Medulla oblongata (tissue), 1 donor: ENCODE measurements at regions not wholly inside any gene's neighbourhood (a gene's known extent, or its start where the extent isn't known, plus 50 kb on each side); places are given as distances from the start of the nearest gene placed in this dataset.
"Not testable (repeated sequence)": the region's sequence is repeated elsewhere in the genome, so short reads cannot be mapped to it uniquely, and the experiment has no call there.

Experiments
- DNase-seq: peaks from one replicate; pipeline ENCODE4 v3.0.0-alpha.2; 2015; ENCODE audit errors: extremely low spot score

DNA sequence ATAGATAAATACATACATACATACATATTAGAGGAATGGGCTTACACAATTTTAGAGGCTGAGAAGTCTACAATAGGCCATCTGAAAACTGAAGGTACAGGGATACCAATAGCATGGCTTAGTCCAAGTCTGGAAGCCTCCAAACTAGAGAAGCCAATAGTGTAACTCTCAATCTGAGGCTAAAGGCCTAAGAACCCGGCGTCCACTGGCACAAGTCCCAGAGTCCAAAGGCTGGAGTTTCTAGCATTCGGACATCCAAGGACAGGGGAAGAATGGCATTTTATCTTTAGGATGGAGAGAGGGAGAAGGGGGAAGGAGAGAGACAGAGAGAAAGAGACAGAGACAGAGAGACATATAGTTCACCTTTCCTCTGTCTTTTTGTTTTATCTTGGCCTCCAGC lies 63.7 kb upstream of the SYT4 start:
- DNase-seq, result no peak

DNA sequence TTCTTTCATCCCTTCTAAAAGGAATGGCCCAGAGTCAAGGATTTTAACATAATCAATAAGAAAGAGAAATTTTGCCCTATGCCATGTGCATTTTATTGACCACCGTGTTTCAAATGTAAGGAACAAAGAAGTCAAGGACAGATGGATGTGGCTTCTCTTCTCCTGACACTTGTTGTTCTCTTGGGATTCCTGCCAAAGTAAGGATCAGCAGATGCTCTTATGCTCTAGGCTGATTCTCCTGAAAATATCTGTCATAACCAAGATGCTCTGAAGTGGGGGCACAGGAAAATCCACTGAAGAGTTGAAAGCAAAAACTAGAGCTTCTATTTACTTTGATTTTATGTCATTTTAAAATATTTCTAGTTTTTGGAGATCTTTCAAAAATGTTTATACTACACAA lies 72.9 kb upstream of the SYT4 start:
- DNase-seq, result no peak

DNA sequence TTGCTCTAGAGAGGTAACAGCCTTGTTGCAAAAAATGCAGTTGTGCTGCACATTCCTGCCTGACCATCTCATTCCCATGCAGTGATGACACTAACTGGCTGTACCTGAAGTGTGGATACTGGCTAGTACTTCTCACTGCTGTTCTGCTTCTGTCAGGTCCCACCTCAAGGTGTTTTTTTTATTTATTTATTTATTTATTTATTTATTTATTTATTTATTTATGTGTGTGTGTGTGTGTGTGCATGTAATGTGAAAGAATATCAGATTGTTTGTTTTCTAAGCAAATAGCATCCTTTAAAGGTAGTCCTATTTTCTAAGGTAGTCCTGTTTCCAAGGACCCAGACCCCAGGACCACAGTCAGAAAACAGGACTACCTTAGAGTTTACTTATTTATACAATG lies 87.2 kb upstream of the SYT4 start:
- DNase-seq, result no peak

DNA sequence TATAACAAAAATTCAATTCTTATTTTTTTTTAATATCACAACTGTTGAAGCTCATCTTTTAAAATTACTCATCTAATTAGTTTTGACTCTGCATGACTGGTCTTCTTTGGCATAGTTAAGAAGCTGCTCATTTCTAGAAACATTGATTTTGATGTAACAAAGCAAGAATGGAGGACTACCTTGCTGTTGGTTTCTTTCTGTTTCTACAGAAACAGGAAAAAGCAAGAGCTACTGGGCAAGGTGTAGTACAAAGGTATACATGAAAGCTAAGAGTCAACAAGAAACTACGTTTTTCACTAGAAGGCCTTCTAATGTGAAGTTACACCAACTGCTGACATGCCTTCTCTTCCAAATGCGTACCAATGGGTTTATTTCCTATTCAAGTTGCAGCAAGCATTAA lies 90.6 kb upstream of the SYT4 start:
- no peak for DNase-seq

DNA sequence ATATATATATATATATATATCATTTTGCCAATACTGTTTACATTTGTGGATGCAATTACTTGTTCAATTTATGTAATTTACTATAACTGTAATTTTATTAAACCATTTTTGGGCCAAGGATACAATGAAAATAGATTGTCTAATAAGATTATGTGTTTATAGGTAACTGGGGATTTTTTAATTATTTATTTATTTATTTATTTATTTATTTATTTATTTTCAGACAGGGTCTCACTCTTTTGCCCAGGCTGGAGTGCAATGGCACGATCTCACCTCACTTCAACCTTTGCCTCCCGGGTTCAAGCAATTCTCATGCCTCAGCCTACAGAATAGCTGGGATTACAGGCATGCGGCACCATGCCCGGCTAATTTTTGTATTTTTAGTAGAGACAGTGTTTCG lies 92.0 kb upstream of the SYT4 start:
- DNase-seq, result not testable (repeated sequence)

DNA sequence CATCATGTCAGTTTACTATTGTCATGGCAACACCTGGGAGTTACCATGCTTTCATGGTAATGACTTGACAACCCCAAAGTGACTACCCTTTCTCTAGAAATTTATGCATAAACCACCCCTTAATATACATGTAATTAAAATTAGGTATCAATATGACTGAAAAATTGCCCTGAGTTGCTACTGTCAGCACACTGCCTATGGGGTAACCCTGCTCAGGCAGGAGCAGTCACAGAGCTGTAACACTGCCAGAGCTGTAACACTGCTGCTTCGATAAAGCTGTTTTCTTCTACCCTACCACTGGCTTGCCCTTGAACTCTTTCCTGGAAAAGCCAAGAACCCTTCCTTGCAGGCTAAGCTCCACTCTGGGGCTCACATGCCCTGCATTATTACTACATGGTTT lies 95.5 kb upstream of the SYT4 start:
- DNase-seq, result no peak

DNA sequence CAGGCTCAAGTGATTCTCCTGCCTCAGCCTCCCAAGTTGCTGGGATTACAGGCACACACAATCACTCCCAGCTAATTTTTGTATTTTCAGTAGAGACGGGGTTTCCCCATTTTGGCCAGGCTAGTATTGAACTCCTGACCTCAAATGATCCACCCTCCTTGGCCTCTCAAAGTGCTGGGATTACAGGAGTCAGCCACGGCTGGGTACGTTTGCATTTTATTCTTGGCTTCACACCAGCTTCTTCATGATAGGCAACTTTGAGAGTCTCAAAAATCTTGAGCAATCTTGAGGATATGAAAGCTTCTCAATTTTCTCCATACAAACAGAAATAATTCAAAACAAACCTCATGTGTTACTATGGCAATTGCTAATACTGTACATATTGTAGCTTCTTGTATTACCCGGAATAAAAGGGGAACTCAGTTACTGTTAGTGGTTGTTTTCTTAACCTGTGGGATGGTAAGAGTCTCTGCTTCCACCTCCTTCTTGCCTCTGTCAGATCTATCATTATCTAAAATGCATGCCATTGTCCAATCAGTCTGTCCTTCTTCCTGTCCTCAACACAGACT lies 102.9 kb upstream of the SYT4 start:
- DNase-seq, result no peak

DNA sequence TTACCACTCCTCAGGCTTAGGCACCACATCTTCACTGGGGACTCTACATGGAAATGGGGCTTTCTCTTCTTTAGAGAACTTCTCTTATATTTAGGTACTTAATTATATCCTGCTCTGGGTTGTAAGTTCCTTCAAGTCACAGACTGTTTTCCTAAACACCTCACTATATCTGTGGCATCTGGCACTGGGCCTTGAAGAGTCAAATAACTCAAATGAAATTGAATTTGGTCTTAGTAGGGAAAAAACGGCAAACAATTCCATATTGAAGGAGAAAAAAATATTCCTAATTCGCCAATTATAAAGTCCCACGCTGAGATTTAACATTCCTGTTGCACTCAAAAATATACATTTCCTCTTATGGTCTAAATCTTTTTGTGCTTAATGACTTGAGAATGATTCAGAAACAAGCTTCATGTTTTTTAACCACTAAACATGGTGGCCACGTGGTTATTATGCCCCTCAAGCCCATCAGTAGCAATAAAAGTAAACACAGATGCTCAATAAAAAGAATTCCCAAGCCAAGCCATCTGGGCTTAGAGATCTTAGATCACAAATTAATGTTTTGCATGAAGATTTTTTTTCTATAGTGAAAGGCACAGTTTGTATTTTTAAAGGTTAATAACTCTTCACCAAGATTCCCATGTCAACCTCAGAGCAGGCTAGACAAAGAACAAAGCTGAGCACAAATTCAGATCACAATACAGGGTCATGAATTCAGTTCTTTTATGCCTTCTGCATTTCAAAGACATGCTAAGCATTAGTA lies 105.5 kb upstream of the SYT4 start:
- no peak for DNase-seq

DNA sequence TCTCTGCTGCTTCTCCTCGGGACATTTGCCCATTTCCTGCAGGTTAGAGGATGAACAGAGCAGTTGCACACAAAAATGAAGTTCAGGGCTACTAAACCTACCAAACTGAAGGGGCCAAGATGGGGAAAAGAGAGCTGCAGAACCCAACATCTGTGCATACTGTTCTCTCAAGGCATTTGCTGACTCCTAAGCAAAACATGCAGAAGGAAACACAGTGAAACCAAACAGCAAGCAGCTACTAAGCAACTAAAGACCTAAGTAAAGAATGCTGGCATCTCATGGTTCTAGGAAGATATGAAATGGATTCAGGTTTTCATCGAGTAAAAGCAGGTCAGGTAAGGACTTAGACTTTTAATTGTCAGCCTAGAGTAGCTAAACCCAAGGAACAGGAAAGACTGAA lies 111.9 kb upstream of the SYT4 start:
- DNase-seq, result peak; percentile 17

DNA sequence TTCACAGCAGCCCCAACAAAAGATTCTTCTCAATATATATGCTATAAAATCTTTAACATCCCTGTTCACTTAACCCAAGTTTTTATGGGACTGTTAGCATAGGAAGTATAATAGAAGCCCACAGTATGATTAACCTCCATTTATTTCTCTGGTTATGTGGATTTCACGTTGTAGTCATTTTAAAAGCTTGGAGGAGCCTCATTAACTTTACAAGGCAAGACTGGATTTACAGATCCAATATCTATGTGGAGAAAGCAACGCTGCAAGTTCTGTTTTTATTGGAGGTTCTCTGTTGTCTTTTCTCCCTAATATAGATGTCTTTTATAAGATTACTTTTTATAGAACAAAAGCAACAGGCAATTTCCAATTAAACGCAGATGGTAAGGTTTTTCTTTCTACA lies 114.9 kb upstream of the SYT4 start:
- no peak for DNase-seq

DNA sequence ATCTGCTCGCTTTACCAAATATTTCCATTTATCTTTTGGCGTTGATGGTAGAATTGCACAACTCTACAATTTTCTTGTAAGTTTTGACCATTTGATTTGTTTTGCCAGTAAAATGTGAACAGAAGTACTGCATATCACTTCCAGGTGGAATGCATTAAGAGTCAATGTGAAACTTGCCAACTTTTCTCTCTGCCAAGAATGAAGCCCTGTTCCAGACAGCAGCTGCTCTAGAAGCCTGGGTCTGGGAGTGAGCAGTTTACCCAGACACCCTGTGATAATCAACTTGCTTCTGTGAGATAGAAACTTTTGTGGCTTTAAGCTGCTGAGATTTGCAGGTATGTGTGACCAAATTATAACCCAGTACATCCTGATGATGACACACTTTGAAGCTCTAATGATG lies 115.9 kb upstream of the SYT4 start:
- no peak for DNase-seq

DNA sequence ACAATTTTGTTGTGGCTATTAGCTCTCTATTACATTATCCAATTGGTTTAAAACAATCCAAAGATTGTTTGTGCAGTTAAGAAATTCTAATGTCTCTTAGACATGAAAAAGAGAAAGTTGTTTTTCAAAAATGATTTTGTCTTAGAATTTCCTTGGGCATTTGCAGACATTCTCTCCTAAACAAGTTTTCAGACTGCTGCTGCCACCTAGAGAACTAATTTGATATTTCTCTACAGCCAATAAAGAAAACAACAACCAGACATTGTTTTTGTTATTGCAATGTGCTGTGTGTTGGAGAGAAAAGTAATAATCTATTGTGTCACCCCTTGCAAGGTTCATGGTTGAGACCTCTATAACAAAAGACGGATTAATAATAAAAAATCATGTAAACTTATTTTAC lies 119.0 kb upstream of the SYT4 start:
- peak; percentile 54 for DNase-seq

DNA sequence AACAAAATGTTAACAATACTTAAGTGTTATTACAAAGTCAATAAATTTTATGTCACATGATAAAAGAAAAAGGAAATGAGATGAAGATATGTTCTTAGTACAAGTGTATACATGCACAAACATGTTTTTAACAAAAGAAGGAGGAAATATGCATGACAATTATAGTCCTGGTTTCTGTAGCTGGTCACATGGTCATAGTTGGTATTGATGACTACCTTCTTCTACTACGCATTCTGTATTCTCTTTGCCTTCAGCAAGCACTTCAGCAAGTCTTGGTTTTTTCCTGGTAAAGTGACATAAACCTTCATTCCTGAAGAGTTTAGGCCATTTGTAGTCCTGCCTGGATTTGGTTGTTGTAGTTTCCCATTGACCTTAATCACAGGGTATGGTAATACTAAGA lies 121.3 kb upstream of the SYT4 start:
- no peak for DNase-seq

DNA sequence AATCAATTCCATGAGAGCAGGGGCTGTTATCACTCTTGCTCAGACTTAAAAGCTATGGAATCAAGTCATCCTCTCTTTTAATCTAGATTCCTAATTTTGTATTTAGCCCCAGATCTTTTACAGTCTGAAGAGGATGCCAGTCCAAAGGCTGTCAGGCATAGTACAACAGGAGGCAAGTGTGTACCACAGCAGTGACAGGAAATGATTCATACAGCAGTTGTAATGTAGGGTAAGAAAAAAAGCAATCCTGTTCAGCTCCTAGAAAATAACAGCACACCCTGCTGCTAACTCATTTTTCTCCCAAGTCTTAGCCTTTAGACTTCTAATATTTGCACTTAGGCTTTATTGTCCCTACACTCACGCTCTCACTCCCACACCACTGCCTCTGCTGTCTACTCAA lies 127.8 kb upstream of the SYT4 start:
- no peak for DNase-seq

DNA sequence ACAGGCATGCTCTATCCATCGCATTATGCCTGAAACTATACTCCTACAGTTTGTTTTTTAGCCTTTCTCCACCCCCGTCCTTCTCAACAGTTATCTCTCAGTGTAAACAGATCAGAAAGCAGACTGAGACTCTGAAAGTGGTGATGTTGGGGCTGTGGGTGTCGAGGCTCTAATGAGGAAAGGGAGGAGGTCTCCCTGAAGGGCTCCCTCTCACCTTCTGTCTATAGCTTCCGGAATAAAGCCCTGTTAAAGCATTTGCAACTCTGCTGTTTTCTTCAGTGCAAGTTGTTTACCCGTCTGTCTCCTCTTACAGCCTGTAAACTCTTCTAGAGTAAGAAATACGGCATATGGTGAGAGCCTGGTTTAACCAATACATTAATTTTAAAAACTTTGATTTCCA lies 136.7 kb upstream of the SYT4 start:
- no peak for DNase-seq

DNA sequence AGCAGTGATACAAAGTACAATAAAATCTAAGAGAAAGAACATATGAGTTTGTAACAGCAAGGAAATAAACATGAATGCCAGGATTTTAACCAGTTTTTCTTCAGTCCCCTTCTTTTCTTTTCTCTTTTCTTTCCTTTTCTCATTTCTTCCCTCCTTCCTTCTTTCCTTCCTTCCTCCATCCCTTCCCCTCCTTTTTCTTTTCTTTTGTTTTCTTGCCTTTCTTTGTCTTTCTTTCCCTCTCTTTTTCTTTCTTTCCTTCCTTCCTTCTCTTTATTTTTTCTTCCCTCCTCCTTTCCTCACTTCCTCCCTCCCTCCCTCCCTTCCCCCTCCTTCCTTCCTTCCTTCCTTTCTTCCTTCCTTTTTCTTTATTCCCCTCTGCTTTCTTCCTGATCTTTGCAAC lies 142.8 kb upstream of the SYT4 start:
- DNase-seq, result no peak

DNA sequence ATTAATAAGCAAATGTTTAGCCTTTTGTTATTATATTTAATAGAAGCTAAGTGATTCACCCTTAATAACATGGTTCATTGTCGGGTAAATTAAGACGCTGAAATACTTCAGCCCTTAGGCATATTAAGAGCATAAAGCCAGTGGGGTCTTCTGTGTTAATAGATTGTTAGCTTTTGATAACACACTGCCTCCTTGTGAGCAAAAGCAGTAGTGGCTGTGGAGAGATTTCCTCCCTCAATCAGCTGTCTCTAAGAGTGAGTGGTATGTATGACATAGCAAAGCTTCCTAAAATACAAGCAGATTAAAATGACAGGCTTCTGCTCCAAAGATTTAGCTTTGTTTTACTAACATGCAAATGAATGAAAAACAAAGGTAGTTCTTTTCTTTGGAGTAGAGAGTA lies 143.7 kb upstream of the SYT4 start:
- no peak for DNase-seq

DNA sequence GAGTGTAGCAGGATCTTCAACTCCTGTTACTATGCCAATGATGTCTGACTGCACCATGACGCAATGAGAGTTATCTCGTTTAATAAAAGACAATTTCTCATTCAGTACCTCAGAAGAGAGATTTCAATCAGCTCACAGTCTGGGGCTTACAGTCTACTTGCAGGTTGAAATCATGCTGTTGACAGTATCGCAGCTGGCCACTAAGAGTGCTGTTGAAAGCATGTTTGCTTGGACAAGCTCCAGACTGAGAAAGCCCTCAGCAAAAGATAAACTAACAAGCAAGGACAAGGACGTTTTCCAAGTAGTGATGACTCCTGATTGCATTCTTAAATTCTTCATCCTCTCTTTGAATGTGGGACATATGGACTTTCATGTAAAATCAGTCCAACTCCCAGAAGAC lies 145.2 kb upstream of the SYT4 start:
- DNase-seq, result peak; percentile 18

DNA sequence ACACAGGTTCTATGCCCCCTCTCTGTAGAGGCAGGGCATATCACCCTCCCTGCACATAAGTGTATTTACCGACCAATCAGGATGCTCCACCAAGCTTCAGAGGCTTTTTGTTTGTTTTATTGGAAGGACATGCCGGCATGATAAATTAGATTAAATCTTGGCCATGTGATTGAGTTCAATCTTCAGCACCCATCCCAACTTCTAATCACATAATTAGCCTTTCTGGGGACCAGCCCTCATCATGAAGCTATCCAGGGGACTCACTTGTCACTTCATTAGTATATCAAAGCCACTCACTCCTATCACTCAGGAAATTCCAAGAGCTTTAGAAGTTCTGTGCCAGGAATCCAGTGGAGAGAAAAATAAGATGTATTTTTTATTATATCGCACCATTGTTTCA lies 158.6 kb upstream of the SYT4 start:
- DNase-seq, result no peak

DNA sequence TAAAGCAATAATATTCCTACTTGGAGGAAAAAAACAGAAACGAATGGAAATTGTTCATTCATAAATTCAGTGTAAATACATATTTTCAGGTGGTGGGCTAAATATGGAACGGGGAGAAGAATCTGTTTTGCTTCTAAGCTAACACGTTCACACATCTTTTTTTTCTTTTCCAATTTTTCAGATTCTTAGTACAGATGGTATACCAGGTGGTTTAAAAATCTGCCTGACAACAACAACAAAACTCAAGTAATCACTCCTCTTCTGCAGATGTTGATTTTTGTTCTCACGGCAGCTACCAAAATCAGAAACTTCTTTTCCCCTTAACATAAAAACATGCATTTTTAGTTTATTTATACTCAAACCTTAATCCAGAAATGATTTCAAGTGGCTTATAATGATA lies 164.8 kb upstream of the SYT4 start:
- DNase-seq, result no peak

DNA sequence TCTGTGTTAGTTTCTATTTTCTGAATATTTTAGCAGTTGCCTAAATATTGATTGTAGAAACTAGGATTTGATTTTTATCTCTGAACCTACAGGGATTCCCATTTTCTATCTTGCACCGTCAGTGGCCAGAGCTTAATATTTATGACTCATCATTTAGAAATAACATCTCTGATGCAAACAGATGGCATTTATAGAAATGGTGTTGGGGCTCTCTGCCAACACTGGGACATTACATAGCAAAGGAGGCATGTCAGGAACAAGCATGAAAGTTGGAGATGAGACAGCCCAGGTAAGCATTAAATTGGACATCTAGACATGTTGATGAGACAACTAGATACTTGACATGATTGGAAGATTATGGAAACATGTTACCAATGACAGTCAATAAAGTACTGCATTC lies 165.3 kb upstream of the SYT4 start:
- DNase-seq, result no peak

DNA sequence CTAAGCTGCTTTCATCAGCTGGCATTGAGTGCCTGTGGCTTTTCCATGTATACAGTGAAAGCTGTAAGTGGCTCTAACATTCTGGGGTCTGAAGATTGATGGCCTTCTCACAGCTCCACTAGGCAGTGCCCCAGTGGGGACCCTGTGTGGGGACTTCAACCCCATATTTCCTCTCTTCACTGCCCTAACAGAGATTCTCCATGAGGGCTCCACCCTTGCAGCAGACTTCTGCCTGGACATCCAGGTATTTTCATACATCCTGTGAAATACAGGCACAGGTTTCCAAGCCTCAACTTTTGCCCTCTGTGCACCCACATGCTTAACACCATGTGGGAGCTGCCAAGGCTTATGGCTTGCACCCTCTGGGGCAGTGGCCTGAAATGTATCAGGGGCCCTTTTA lies 188.2 kb upstream of the SYT4 start:
- DNase-seq, result no peak

DNA sequence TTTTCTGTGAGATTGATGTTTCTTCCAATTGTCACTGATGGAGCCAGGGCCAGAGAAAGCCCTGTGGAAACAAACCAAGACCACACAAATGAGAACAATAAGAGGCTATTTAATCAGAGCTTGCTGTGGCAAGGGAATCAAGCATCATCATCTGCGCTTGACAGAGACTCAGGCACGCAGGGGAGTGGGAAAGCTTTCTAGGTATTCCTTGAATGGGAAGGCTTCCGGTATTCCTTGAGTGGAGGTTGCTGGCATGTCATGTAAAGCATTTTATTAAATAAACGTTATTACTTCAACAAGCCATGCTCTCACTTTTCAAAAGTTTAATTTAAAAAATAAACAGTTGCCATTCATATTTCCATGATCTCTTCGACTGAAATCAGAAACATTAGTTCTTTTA lies 194.6 kb upstream of the SYT4 start:
- DNase-seq, result no peak

DNA sequence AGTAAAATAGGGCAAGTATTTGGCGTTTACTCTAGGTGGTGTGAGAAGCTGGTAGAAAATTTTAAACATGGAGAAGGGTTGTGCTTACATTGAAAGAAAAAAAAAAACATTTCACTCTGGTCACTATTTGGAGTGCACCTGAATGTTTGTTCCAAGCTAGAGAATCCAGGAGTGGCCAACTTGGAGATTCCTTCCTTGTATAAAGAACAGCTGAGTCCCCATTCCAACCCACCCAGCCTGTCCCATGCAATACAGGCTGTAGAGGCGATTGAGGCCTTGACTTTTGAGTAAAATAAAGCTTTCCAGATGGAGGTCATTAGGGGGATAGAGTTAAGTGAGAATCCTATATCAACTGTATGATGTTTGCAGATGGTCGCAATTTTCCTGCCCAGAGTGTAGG lies 203.8 kb upstream of the SYT4 start:
- no peak for DNase-seq
